ENCODE measurements at regions not wholly inside any gene's neighbourhood (a gene's known extent, or its start where the extent isn't known, plus 50 kb on each side); places are given as distances from the start of the nearest gene placed in this dataset.

DNA sequence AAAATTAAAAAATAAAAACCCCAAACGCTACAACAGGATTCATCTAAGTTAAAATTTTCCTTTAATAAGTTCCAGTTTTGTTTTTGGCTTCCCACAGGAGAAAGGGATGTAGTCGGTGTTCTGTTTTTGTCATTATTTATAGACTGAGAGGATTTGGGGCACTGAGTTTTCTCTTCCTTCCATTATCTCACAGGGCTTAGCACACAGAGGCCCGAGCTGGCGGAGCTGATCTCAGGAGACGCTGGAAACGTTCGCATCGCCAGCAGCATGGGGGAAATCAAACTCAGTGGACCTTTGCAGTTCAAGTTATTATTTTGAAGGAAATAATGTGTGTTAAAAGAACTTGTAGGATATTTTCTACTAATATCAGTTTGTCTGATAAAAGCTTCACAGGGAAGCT is 669.7 kb upstream of the SALL3 start:
- TF ChIP-seq, protein P1, sequence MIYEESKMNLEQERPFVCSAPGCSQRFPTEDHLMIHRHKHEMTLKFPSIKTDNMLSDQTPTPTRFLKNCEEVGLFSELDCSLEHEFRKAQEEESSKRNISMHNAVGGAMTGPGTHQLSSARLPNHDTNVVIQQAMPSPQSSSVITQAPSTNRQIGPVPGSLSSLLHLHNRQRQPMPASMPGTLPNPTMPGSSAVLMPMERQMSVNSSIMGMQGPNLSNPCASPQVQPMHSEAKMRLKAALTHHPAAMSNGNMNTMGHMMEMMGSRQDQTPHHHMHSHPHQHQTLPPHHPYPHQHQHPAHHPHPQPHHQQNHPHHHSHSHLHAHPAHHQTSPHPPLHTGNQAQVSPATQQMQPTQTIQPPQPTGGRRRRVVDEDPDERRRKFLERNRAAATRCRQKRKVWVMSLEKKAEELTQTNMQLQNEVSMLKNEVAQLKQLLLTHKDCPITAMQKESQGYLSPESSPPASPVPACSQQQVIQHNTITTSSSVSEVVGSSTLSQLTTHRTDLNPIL (CRISPR knock-in tag; IDR thresholded peaks at IDR 0.05; ENCODE audit: low read depth): no peak
- TF ChIP-seq ZNF565 (CRISPR knock-in tag; conservative IDR thresholded peaks at IDR 0.05; ENCODE audit: low read depth) (no peak), ZFP3 (CRISPR knock-in tag; IDR thresholded peaks at IDR 0.05) (no peak), PPARA (CRISPR knock-in tag; IDR thresholded peaks at IDR 0.05; ENCODE audit: borderline replicate concordance) (no peak)
- TF ChIP-seq, protein P2, sequence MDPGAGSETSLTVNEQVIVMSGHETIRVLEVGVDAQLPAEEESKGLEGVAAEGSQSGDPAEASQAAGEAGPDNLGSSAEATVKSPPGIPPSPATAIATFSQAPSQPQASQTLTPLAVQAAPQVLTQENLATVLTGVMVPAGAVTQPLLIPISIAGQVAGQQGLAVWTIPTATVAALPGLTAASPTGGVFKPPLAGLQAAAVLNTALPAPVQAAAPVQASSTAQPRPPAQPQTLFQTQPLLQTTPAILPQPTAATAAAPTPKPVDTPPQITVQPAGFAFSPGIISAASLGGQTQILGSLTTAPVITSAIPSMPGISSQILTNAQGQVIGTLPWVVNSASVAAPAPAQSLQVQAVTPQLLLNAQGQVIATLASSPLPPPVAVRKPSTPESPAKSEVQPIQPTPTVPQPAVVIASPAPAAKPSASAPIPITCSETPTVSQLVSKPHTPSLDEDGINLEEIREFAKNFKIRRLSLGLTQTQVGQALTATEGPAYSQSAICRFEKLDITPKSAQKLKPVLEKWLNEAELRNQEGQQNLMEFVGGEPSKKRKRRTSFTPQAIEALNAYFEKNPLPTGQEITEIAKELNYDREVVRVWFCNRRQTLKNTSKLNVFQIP (CRISPR knock-in tag; IDR thresholded peaks at IDR 0.05; ENCODE audit: borderline replicate concordance, low read depth): no peak
